Hepatocyte (in vitro differentiated cells): ENCODE measurements at regions not wholly inside any gene's neighbourhood (a gene's known extent, or its start where the extent isn't known, plus 50 kb on each side); places are given as distances from the start of the nearest gene placed in this dataset.

Experiments used
- CTCF ChIP-seq: fragments of 200-600 bp; sonication (generic); IDR thresholded peaks from 2 replicates; pipeline ENCODE4 v1.5.1; 2016; ENCODE audit warnings: antibody characterized with exemption, mild to moderate bottlenecking; ENCODE audit not compliant: poor library complexity
- EZH2 ChIP-seq: fragments of 200-600 bp; sonication (generic); IDR thresholded peaks from 2 replicates; pipeline ENCODE4 v1.6.1; 2016; ENCODE audit warnings: antibody characterized with exemption, mild to moderate bottlenecking, borderline replicate concordance
- EZH2phosphoT487 ChIP-seq: fragments of 200-600 bp; sonication (generic); IDR thresholded peaks from one replicate; pipeline ENCODE4 v1.6.1; 2018; ENCODE audit warnings: antibody characterized with exemption, mild to moderate bottlenecking, low read depth, moderate library complexity; ENCODE audit not compliant: unreplicated experiment, severe bottlenecking

- TF ChIP-seq CTCF, result no peak
- TF ChIP-seq EZH2phosphoT487, result no peak
- TF ChIP-seq EZH2, result no peak
Measured at GRCh38 chr1:47536646-47537118, 98.8 kb downstream of the FOXD2 start.
